ENCODE measurements at regions not wholly inside any gene's neighbourhood (a gene's known extent, or its start where the extent isn't known, plus 50 kb on each side); places are given as distances from the start of the nearest gene placed in this dataset.

DNA sequence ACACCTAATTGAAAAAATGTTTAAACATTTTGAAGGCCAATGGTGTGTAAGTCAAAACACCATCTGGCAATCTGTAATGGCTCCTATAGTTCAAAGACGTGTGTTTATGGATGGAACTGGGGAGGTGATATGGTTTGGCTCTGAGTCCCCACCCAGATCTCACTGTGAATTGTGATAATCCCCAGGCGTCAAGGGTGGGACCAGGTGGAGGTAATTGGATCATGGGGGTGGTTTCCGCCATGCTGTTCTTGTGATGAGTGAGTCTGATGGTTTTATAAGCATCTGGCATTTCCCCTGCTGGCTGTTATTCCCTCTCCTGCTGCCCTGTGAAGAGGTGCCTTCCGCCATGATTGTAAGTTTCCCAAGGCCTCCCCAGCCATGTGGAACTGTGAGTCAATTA, 52.2 kb downstream of the ADRA2C start:
- no peak for DNase-seq (ENCODE audit: low spot score)

- no peak for DNase-seq (ENCODE audit: low spot score)
Measured at GRCh38 chr4:3819210-3819919, 53.2 kb downstream of the ADRA2C start.

GRCh38 chr4:3820016-3820805, 54.0 kb downstream of the ADRA2C start:
- no peak for DNase-seq (ENCODE audit: low spot score)

DNA sequence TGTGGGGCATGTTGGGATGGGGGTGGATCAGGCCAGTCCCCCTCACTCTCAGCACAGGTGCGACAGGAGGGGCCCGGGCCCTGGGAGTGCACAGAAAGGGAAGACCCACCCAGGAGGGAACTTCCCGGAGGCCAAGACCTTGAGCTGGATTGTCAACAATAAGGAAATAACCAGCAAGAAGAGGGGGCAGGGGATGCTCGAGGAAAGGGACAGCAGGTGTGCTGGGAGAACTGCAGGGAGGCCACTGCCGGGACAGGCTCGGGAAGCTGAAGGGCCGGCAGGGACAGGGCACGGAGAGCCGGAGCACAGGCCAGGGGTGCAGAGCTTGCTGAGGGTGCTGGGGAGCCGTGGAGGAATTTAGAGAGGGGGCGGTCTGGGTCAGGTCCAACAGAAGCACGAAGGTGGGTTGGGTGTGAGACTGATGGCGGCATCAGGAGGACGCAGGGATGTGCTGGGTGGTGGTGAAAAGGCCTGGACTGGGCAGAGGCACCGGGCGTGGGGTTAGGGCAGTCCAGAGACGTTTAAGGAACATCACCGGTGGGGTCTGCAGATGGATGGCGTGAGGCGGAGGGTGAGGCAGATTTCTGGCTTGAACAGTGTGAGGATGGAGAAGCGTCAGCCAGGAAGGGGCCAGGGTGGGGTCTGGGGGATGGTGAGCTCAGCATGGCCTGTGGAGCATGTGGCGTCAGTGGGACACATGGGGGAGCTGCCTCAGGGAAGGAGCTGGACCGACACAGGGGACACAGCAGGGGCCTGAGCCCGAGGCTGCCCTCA, 54.8 kb downstream of the ADRA2C start:
- DNase-seq (ENCODE audit: low spot score) = no peak

DNA sequence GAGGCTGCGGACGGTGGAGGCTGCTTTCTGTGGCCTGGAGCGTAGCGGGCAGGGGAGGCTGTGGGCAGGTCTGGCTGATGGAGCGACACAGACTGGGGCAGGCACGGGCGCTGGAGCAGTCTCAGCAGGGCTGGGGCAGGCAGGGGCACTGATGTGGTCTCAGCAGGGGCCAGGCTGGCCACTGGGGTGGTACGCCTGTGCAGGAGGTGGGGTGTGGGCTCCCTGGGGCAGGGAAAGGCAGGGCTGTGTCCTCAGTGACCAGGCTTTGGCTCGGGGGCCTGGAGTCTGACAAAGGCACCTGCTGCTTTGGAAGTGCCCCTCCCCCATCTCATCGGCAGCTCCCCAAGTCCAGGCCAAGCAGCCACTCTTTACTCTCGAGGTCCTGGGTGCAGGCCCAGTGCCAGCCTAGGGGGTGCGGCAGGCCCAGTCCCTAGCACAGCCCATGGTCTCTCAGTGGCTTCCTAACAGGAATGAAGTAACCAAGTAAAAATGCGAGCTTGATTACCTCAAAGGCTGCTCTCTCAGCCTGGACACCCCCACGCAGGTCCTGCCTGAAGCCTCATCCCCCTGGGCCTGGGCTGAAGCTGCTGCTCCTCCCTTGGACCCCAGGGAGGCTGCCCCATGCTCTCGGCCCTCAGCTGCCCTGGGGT, 55.5 kb downstream of the ADRA2C start:
- DNase-seq (ENCODE audit: low spot score) = no peak

DNA sequence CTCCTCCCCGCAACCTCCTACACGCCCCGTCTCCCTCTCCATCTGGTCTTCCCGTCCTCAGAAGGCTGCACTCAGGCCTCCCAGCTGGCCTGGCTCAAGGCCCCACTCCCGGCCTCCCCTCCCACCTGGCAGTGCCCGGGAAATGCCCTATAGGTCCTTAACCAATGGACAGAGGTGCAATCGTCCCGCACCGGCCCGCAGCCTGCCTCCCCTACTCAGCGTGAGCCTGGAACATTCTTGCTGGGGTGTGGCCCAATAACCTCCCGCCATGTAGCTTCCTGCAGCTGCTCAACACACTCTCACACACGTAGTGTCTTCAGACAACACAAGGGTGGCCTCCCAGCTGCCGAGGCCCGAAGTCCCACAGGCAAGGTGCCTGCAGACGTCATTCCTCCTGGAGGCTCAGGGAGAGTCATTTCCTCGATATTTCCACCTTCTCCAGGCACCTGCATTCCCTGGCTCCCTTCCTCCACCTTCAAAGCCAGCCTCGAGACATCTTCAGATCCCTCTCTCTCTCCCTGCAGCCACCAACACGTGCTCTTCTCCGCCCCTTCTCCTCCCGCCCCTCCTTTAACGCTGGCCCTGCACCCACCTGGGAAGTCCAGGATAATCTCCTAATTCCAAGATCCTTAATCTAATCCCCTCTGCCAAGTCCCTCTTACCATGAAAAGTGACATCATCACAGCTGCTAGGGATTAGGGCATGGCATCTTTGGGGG, 56.2 kb downstream of the ADRA2C start:
- no peak for DNase-seq (ENCODE audit: low spot score)

GRCh38 chr4:3823496-3824341, 57.5 kb downstream of the ADRA2C start:
- no peak for DNase-seq (ENCODE audit: low spot score)

DNA sequence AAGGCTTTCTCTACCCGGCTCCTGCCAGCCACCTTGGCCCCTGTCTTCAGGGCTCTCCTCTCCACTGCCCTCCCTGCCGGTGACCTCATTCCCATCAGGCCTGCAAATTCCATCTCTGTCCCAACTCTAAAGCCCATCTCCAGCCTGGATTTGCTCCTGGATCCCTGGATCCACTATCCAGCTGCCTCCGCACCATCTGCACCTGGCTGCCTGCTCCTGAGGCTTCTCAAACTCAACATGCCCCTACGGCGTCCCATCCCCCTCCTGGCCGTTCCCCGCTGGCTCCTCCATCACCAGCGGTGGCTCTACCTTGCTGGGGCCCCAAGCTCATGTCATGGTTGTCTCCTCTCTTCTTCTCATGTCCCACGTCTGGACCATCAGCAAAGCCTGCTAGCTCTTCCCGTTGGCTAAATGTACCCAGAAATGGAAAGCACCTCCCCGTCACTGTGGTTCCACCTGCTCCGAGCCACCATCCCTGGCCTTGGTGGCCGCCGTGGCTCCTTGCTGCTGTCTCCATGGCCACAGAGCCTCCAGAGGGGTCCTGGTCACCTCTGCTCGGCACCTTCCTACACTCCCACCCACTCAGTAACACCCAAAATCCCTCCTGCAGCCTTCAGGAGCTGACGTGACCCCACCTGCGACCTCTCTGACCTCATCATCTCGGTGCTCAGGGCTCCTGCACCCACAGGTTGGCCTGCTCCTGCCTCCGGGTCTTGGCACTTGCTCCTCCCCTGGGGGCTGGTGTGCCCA, 58.5 kb downstream of the ADRA2C start:
- no peak for DNase-seq (ENCODE audit: low spot score)

DNA sequence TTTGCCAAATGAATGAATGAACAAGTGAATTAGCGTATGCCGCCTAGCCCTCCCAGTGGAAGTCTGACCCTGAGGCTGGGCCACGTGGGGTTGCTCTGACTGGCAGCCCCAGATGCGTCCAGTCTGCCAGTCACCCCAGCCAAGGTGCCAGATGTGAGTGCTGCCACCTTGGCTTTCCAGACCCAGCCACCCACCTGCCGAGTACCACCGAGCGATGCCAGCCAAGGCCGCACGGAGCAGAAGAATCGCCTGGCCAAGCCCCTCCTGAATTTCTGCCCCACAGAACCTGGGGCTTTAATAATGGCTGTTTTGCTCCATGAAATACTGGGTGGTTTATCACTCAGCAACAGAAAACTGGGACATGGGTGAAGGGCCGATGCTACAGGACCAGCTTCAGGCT, 59.3 kb downstream of the ADRA2C start:
- DNase-seq (ENCODE audit: low spot score) = no peak

DNA sequence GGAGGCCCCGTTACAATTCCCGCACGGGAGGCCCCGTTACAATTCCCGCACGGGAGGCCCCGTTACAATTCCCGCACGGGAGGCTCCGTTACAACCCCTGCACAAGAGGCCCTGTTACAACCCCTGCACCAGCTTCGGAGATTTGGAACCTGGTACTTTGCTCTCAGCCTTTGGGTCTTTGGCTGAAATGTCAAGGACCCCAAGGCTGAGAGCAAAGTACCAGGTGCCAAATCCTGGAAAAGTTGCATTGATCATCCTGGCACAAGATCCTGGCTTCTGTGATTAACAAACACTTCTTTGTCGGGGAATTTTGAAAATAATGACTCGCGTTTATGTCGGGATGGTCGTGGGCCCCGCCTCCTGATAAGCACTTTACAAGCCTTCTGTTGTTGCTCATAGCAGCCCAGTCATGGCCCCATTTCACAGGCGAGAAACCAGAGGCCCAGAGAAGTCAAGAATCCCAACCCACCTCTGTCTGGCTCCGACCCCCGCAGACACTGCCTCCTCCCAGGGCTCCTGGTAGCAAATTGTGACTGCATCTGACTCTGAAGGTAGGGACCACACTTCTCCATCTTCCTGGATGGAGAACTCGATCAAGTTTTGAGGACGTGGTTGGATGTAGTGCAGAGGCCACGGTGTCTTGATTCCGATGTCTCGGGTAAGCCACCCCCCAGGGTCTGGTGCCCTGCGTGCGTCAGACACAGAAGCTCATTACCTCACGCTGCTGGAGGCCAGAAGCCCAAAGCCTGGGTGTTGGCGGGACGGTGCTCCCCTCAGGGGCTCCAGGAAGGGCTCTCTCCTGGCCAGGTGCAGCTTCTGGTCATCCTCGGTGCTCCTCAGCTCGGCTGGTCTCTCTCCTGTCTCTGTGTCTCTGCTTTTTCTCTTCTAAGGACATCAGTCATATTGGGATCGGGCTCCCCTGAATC, 60.3 kb downstream of the ADRA2C start:
- DNase-seq (ENCODE audit: low spot score) = no peak

GRCh38 chr4:3827616-3828492, 61.7 kb downstream of the ADRA2C start:
- no peak for DNase-seq (ENCODE audit: low spot score)

GRCh38 chr4:3828546-3828945, 62.4 kb downstream of the ADRA2C start:
- no peak for DNase-seq (ENCODE audit: low spot score)

GRCh38 chr4:3829211-3829955, 63.2 kb downstream of the ADRA2C start:
- DNase-seq (ENCODE audit: low spot score) = no peak

- DNase-seq (ENCODE audit: low spot score) = no peak
Measured at GRCh38 chr4:3829956-3830773, 64.0 kb downstream of the ADRA2C start.

DNA sequence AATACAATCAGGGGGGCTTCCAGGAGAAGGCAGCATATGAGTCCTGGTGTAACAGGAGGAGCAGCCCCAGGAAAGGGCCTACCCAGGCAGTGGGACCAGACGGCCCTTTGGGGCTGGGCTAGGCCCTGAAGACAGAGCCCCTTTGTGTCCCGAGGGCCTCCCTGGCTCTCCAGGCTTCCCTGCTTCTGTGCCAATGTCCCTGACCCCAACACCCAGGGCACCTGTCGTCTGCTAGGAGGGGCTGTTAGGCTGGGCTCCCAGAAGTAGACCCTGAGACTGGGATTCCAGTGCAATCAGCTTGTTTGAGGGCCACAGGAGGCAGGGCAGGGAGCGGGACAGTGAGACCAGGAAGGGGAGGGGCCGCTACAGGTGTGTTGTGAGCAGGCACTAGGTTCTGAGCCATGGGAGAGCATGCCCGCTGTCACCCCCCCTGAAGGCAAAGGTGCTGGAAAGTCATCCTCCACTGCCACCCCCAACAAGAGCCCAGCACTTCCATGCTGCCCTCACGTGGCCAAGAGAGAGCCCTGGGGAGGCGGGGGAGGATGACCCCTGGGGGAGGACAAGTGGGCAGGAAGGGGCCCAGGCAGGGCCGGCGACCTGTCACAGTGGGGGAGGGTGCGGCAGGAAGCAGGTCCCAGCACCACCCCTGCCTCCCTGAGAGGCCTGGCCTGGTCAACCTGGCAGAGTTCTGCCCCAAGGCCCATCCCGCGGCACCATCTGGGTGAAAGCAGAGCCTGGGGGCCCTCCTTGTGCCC, 64.8 kb downstream of the ADRA2C start:
- DNase-seq (ENCODE audit: low spot score) = no peak
